Stimulated activated CD4-positive, alpha-beta T cell treated with anti-CD3 and anti-CD28 coated beads, Interleukin-2, amount 100 ng/mL, for 24 hours (primary cell): ENCODE measurements at regions not wholly inside any gene's neighbourhood (a gene's known extent, or its start where the extent isn't known, plus 50 kb on each side); places are given as distances from the start of the nearest gene placed in this dataset.

ENCODE experiments used
- DNase-seq, 2 donors: peaks; one replicate each; pipeline ENCODE4 v3.0.0-alpha.2; 2020

DNA sequence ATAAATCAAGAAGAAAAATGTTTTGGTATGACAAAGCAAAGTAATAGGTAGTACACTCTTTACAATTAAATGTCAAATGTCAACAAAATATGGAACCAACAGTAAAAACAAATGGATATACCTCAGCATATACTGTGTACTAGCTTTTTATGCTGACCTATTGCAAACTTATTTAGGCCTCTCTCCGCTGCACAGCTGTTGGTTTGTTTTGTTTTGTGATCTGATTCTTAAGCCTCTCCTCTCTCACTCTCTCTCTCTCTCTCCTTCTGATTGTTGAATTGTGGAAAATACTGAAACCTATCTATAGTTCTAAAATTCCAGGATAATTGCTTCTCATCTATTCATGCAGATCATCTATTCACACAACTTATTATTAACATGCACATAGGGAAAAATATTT lies 154.9 kb upstream of the ARHGAP28 start:
- no peak for DNase-seq

- DNase-seq, result no peak
Observed at GRCh38 chr18:6575908-6576307, 153.6 kb upstream of the ARHGAP28 start.

DNA sequence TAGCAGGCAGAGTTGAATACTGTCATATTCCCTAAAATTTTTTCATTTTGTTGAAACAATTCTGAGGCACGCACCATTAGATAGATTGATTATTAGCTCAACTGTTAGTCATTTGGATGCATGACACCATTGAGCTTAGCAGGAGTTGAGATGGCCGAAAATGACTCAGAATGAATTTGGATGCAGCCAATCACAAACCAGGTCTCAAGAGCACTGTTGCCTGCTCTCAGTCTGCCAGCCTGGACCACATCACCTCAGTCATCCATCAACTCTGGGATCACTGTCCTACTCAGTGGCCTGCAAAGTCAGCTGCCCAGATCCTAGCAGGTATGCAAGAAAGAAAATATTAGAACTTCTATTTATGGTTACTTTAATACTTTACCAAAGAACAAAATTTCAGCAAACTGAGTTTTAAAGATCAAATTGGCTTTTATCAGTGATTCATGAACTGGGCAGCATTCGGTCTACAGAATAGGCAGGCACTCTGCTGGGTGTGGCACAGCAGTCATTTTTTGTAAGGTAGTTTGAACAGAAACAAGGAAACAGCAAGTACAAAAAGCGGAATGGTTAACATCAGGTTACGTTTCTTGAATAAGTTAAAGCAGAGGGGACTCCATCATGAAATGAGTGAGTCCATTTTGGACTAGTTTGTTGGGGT lies 152.7 kb upstream of the ARHGAP28 start:
- DNase-seq, result no peak

- no peak for DNase-seq
Observed at GRCh38 chr18:6578686-6579085, 150.8 kb upstream of the ARHGAP28 start.

GRCh38 chr18:6579486-6579885 lies 150.0 kb upstream of the ARHGAP28 start:
- DNase-seq, result no peak

DNA sequence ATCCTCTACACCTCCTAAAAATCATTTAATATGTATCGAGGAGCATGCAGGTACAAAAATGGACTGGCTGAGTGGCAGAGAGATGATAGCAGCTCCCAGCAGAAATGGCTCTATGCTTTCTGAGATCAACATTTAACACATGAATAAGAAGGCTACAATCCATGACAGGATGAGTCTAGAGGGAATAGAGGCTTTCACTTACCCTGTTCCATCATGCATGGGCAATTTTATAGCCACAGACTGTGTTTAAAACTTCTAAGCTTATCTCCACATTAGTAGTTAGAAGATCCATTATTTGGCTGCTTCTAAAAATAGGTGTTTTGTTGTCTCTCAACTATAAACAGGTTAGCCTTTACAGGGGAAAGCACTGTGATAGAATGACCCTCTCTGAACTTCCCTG lies 149.1 kb upstream of the ARHGAP28 start:
- no peak for DNase-seq

- DNase-seq, result no peak
Observed at GRCh38 chr18:6589923-6590322, 139.6 kb upstream of the ARHGAP28 start.

GRCh38 chr18:6590326-6590725 lies 139.2 kb upstream of the ARHGAP28 start:
- no peak for DNase-seq

DNA sequence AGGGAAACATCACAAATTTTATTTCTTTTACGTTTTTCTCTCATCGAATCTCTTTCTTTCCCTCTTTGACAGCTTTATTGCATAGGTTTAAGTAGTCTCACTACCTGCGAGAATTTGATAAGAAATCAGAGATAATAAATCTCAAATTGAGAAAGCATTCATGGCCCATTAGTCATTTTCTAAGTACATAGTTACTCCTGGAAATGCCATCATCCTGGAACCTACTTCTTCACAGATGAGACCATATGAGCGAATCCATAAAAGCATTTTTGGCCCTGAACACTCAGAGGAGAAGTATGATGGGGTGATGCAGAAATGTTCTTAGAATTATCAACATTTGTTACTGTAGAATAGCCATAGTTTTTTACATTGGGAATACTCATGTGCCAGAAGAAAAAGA lies 138.0 kb upstream of the ARHGAP28 start:
- DNase-seq, result no peak

DNA sequence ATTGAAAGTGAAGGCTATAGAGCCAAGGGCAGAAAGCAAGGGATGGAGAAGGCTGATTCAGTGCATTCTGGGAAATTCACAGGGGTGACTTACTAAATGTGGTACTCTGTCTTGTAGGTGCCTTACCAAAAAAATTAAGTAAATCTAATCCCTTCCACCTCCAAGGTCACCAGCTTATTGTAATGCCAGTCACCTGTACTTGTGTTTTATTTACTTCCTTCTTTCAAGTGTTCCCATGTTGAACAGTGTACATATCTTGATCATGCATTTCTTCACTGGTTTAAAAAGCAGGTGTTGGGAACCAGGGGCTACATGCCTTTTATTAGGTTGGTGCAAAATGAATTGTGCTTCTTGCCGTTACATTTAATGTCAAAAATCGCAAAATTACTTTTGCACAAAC lies 137.0 kb upstream of the ARHGAP28 start:
- DNase-seq, result no peak

DNA sequence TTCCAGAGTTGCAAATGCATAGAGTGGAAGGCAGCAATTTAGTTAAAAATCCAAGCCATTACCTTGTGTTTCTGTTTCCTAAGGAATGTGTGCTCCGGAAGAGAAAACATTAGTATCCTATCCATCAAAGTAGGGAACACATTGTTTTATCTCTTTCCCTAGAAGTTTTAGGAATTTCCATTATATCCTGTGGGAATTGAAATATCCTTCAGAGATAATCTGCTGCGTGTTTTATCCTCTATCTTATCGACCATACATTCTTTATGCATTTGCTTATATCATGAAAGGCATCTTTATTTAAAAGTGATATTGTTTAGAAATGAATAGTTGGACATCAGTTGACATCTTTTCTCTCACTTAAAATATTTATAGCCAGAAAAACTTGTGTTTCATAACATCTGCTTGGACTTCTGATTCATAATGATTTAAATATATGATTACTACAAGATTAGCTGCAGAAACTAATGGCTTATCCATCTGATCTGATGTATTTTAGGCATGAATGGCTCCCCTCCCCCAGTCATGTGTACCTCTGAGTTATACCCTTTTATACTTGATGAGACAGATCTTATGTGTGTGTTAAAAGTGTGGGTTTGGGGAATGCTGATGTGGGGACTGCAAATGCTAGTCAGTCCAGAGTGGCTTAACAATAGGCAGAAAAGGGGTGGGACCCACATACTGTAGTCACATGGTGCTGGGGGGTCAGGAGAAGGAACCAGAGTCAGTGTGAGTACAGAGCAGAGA lies 136.2 kb upstream of the ARHGAP28 start:
- DNase-seq, result no peak

GRCh38 chr18:6595666-6596065 lies 133.8 kb upstream of the ARHGAP28 start:
- DNase-seq, result no peak

GRCh38 chr18:6598657-6599056 lies 130.9 kb upstream of the ARHGAP28 start:
- no peak for DNase-seq

- no peak for DNase-seq
Observed at GRCh38 chr18:6600667-6601167, 128.8 kb upstream of the ARHGAP28 start.

- DNase-seq, result no peak
Observed at GRCh38 chr18:6601241-6601640, 128.3 kb upstream of the ARHGAP28 start.

GRCh38 chr18:6602365-6602764 lies 127.2 kb upstream of the ARHGAP28 start:
- no peak for DNase-seq

- DNase-seq, result no peak
Observed at GRCh38 chr18:6604573-6604941, 125.0 kb upstream of the ARHGAP28 start.

GRCh38 chr18:6605115-6605869 lies 124.2 kb upstream of the ARHGAP28 start:
- DNase-seq, result no peak

DNA sequence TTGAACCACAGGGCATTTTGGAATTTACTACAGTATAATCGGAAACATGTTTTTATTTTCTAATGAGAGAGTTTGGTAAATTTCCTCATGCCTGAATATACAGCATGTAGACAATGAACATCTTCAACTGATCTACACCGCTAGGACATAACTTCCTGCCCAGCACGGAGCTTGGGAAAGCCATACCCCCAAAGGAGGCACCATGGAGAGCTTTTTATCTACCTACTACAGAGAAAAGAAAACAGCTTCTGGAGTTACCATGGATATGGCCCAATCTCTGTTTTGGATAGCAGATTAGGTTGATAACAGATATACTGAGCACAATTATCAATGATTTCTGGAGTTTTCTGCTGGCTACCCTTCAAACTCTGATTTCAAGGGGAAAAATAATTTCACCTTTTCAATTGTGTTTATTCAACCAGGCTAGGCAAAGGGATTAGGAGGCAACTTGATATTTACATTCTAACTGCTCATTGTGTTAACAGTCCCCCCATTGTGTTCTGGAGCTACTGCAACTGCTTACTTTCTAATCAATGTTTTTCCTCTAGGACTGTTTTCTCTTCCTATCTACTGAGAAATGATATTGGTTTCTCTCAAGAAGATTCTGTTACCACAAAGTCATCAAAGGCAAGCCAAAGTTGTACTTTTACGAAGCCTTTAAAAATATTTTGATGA lies 123.0 kb upstream of the ARHGAP28 start:
- no peak for DNase-seq

DNA sequence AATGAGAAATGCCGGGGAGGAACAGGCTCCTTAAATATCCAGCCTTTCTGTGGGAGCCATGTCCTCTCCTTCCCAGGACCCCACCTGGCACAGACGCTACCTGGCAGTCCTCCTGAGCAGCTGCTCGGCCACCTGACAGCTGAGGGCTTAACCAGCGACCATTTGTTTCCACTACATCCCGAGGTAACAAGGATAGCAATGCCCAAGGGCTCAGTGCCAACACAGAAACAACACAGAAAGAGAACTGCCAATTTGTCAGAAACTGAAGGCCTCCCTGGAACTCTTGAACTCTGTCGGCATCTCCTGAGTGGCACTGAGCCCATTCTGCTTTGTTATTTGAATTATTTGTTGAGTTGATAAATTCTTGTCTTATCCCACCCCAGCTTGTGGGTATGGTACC lies 122.2 kb upstream of the ARHGAP28 start:
- DNase-seq, result no peak

- no peak for DNase-seq
Observed at GRCh38 chr18:6609666-6610264, 119.8 kb upstream of the ARHGAP28 start.

- DNase-seq, result no peak
Observed at GRCh38 chr18:6610466-6610865, 119.0 kb upstream of the ARHGAP28 start.

GRCh38 chr18:6613581-6613980 lies 115.9 kb upstream of the ARHGAP28 start:
- DNase-seq, result no peak
